H9 (cell line): ENCODE measurements at regions not wholly inside any gene's neighbourhood (a gene's known extent, or its start where the extent isn't known, plus 50 kb on each side); places are given as distances from the start of the nearest gene placed in this dataset.

Experiments used
- DNase-seq: peaks from one replicate; pipeline ENCODE4 v3.0.0-alpha.2; 2017
- H2AFZ ChIP-seq: one replicate; pipeline ENCODE4 v1.6.1; 2013; ENCODE audit warnings: mild to moderate bottlenecking, low read length, control low read depth, moderate library complexity
- H2AK5ac ChIP-seq: 2 replicates; pipeline ENCODE4 v1.6.1; 2013; ENCODE audit warnings: low read length, control low read depth, mixed read lengths; ENCODE audit not compliant: insufficient read length
- H2BK120ac ChIP-seq: one replicate; pipeline ENCODE4 v1.6.1; 2013; ENCODE audit warnings: low read depth, mild to moderate bottlenecking, low read length, control low read depth, inconsistent platforms; ENCODE audit not compliant: poor library complexity, severe bottlenecking
- H2BK12ac ChIP-seq: 2 replicates; pipeline ENCODE4 v1.6.1; 2013; ENCODE audit warnings: low read length, control low read depth, mixed read lengths, low read depth; ENCODE audit not compliant: insufficient read length
- H2BK15ac ChIP-seq: 2 replicates; pipeline ENCODE4 v1.6.1; 2013; ENCODE audit warnings: low read depth, low read length, control low read depth
- H2BK20ac ChIP-seq: one replicate; pipeline ENCODE4 v1.6.1; 2013; ENCODE audit warnings: low read depth, mild to moderate bottlenecking, low read length, control low read depth, inconsistent platforms; ENCODE audit not compliant: poor library complexity, severe bottlenecking
- H2BK5ac ChIP-seq: 2 replicates; pipeline ENCODE4 v1.6.1; 2013; ENCODE audit warnings: low read length, control low read depth, mixed read lengths; ENCODE audit not compliant: insufficient read length
- H3K14ac ChIP-seq: 2 replicates; pipeline ENCODE4 v1.6.1; 2013; ENCODE audit warnings: low read length, control low read depth; ENCODE audit not compliant: insufficient read depth
- H3K18ac ChIP-seq: 2 replicates; pipeline ENCODE4 v1.6.1; 2013; ENCODE audit warnings: low read depth, mild to moderate bottlenecking, mixed read lengths, low read length, control low read depth; ENCODE audit not compliant: insufficient read length
- H3K23ac ChIP-seq: 2 replicates; pipeline ENCODE4 v1.6.1; 2013; ENCODE audit warnings: low read length, control low read depth, mixed read lengths, low read depth; ENCODE audit not compliant: insufficient read length
- H3K23me2 ChIP-seq: 2 replicates; pipeline ENCODE4 v1.6.1; 2013; ENCODE audit warnings: low read depth, mild to moderate bottlenecking, mixed read lengths, low read length, control low read depth; ENCODE audit not compliant: insufficient read length, poor library complexity, severe bottlenecking
- H3K27ac ChIP-seq: 2 replicates; pipeline ENCODE4 v1.5.1; 2013; ENCODE audit warnings: low read length, control low read depth, mixed read lengths, low read depth; ENCODE audit not compliant: insufficient read length
- H3K27me3 ChIP-seq: 2 replicates; pipeline ENCODE4 v1.6.1; 2013; ENCODE audit warnings: low read length, control low read depth, inconsistent platforms; ENCODE audit not compliant: insufficient read depth
- H3K4ac ChIP-seq: 2 replicates; pipeline ENCODE4 v1.6.1; 2013; ENCODE audit warnings: low read depth, mild to moderate bottlenecking, control low read depth, inconsistent platforms, low read length, moderate library complexity
- H3K4me1 ChIP-seq: 2 replicates; pipeline ENCODE4 v1.6.1; 2013; ENCODE audit warnings: low read length, control low read depth, inconsistent platforms; ENCODE audit not compliant: insufficient read depth
- H3K4me2 ChIP-seq: 2 replicates; pipeline ENCODE4 v1.6.1; 2013; ENCODE audit warnings: low read length, control low read depth, mixed read lengths; ENCODE audit not compliant: insufficient read length, insufficient read depth
- H3K56ac ChIP-seq: 2 replicates; pipeline ENCODE4 v1.6.1; 2013; ENCODE audit warnings: low read depth, mild to moderate bottlenecking, mixed read lengths, low read length, control low read depth; ENCODE audit not compliant: insufficient read length
- H3K79me1 ChIP-seq: 2 replicates; pipeline ENCODE4 v1.6.1; 2013; ENCODE audit warnings: low read depth, mild to moderate bottlenecking, moderate library complexity, low read length, control low read depth, inconsistent platforms; ENCODE audit not compliant: insufficient read depth, poor library complexity, severe bottlenecking
- H3K79me2 ChIP-seq: 2 replicates; pipeline ENCODE4 v1.6.1; 2013; ENCODE audit warnings: low read length, control low read depth, inconsistent platforms; ENCODE audit not compliant: insufficient read depth
- H3K9ac ChIP-seq: 2 replicates; pipeline ENCODE4 v1.6.1; 2013; ENCODE audit warnings: low read length, control low read depth, mixed read lengths; ENCODE audit not compliant: insufficient read length; ENCODE audit errors: extremely low read depth
- H3K9me3 ChIP-seq: one replicate; pipeline ENCODE4 v1.6.1; 2013; ENCODE audit warnings: low read depth, low read length, inconsistent platforms; ENCODE audit not compliant: control insufficient read depth
- H3T11ph ChIP-seq: one replicate; pipeline ENCODE4 v1.6.1; 2013; ENCODE audit warnings: mild to moderate bottlenecking, low read length, control low read depth, inconsistent platforms
- H4K20me1 ChIP-seq: one replicate; pipeline ENCODE4 v1.6.1; 2013; ENCODE audit not compliant: control insufficient read depth, insufficient read length, insufficient read depth
- H4K5ac ChIP-seq: 2 replicates; pipeline ENCODE4 v1.6.1; 2013; ENCODE audit warnings: low read depth, mild to moderate bottlenecking, mixed read lengths, low read length, control low read depth; ENCODE audit not compliant: insufficient read length
- H4K8ac ChIP-seq: replicated peaks from 2 replicates; pipeline ENCODE4 v1.6.1; 2013; ENCODE audit warnings: low read length, control low read depth, mixed read lengths, low read depth; ENCODE audit not compliant: insufficient read length
- H4K91ac ChIP-seq: 2 replicates; pipeline ENCODE4 v1.6.1; 2013; ENCODE audit warnings: low read depth, mild to moderate bottlenecking, moderate library complexity, mixed read lengths, low read length, control low read depth; ENCODE audit not compliant: insufficient read length
- H3K27ac Mint-ChIP-seq, 3 experiments: 2 replicates in 2 of 3; 3 replicates in 1 of 3; pipeline ENCODE4 v1.8.0; 2020 to 2021; ENCODE audit warnings: mixed read lengths in 3 of 3, mild to moderate bottlenecking in 1 of 3, moderate library complexity in 1 of 3
- H3K27me3 Mint-ChIP-seq: 2 replicates; pipeline ENCODE4 v1.8.0; 2021; ENCODE audit warnings: low read depth, mild to moderate bottlenecking, moderate library complexity, mixed read lengths
- H3K36me3 Mint-ChIP-seq, 3 experiments: 2 replicates in 2 of 3; 3 replicates in 1 of 3; pipeline ENCODE4 v1.8.0; 2020 to 2021; ENCODE audit warnings: low read depth in 3 of 3, mixed read lengths in 3 of 3; ENCODE audit not compliant: insufficient read depth in 1 of 3
- H3K4me1 Mint-ChIP-seq, 2 experiments: 2 replicates each; pipeline ENCODE4 v1.8.0; 2020; ENCODE audit warnings: mixed read lengths in 2 of 2
- H3K4me3 Mint-ChIP-seq, 2 experiments: 2 replicates in 1 of 2; 3 replicates in 1 of 2; pipeline ENCODE4 v1.8.0; 2020 to 2021; ENCODE audit warnings: mild to moderate bottlenecking in 2 of 2, mixed read lengths in 2 of 2, moderate library complexity in 1 of 2
- H3K9me3 Mint-ChIP-seq, 2 experiments: 2 replicates in 1 of 2; 3 replicates in 1 of 2; pipeline ENCODE4 v1.8.0; 2020; ENCODE audit warnings: mild to moderate bottlenecking in 2 of 2, mixed read lengths in 2 of 2, moderate library complexity in 1 of 2
- CTCF ChIP-seq: fragments of 200-600 bp; sonication (generic); conservative IDR thresholded peaks from 3 replicates; pipeline ENCODE4 v1.8.0; 2021; ENCODE audit warnings: antibody characterized with exemption, mild to moderate bottlenecking
- WGBS: extraction: QIAGEN DNeasy Blood & Tissue Kit; methylation state at CpG from one replicate; pipeline ENCODE4 v1.1.7; 2013; ENCODE audit warnings: missing lambda C conversion rate, low lambda C conversion rate, mixed read lengths; ENCODE audit not compliant: insufficient read length; ENCODE audit errors: extremely low coverage; 5-methylcytosine and 5-hydroxymethylcytosine counted together

DNA sequence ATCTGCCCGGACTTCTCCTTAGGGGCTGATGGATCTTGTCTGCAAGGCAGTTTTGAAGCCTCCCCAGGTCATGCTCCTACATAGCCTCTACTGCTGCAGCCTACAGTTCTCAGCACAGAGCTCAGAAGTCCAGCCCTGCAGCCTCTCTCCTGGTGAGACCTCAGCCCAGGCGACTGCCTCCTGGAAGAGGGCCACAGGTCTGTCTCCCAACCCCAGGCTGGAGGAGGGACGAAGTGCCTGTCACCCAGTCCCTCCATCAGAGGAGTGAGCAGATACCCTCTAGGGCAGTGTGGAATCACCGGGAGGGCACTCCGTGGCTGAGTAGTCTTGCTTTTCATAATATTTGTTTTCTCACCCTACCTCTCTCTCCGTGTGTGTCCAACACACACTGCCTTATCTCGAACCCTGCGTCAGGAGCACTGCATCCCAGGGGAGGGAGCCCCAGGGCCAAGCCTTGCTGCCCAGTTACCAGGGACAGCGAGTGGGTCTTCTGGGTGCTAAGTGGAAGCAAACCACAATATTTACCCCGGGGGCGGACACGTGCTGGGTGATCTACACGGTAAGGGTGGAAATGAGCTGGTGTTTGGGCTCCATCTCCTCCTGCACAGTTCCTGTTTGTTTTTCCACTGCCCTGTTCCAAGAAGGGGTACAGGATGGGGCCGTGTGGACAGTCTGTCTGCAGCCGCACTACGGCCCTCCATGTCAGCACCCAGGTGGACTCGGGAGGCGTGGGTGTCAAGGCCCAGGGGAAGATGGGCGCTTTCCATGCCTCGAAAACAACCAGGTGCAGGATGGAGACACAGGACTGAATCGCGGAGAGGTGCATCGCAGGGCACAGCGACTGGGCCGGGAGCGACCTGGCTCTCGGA, 133.7 kb upstream of the HSD17B12 start:
- WGBS: no CpG with 5 or more reads among the region's 27 CpGs
- H3K4ac ChIP-seq: no peak overlapping the region
- no peaks in the 10 kb centered on the region for H3K9me3 ChIP-seq
- H3K9ac ChIP-seq: no peak overlapping the region
- H3T11ph ChIP-seq: no peak overlapping the region
- no peaks in the 10 kb centered on the region for H3K23me2 ChIP-seq
- no peak overlapping the region for H2AFZ ChIP-seq
- peak overlapping the region; percentile 17; the same call in 1 of the 2 replicates for H3K14ac ChIP-seq
- no peaks in the 10 kb centered on the region; the same call in 1 of the 2 replicates for H3K79me2 ChIP-seq
- H2BK15ac ChIP-seq: no peak overlapping the region
- H2BK12ac ChIP-seq: no peak overlapping the region
- H3K4me2 ChIP-seq: peak overlapping the region; percentile 12
- Mint-ChIP-seq H3K27ac (no peak overlapping the region), H3K4me3 (peak overlapping the region; percentile 58 to 76), H3K4me1 (peaks cover 14 to 18% of the 10 kb centered on the region in 2 experiments), H3K36me3 (peaks cover 0 to 5% (median 2%) of the 10 kb centered on the region in 3 experiments; a peak in 3 of 7 replicates), H3K9me3 (peaks cover 2 to 4% of the 10 kb centered on the region in 2 experiments; a peak in 3 of 5 replicates), H3K27me3 (peaks cover 80% of the 10 kb centered on the region)
- H3K27ac ChIP-seq: no peak overlapping the region
- H2BK120ac ChIP-seq: no peak overlapping the region
- peaks cover 3% of the 10 kb centered on the region; the same call in 1 of the 2 replicates for H3K4me1 ChIP-seq
- H3K27me3 ChIP-seq: peaks cover 13% of the 10 kb centered on the region
- no peaks in the 10 kb centered on the region for H4K20me1 ChIP-seq
- H4K8ac ChIP-seq: no peak overlapping the region
- H3K79me1 ChIP-seq: no peaks in the 10 kb centered on the region
- H3K56ac ChIP-seq: no peak overlapping the region
- no peak overlapping the region for H2BK20ac ChIP-seq
- no peak for TF ChIP-seq CTCF
- H2BK5ac ChIP-seq: no peak overlapping the region
- DNase-seq: no peak
- H4K5ac ChIP-seq: no peak overlapping the region
- no peak overlapping the region for H3K23ac ChIP-seq
- no peak overlapping the region for H4K91ac ChIP-seq
- peak overlapping the region; percentile 44 for H3K18ac ChIP-seq
- no peak overlapping the region for H2AK5ac ChIP-seq
